KMS-11 (cell line): ENCODE measurements at regions not wholly inside any gene's neighbourhood (a gene's known extent, or its start where the extent isn't known, plus 50 kb on each side); places are given as distances from the start of the nearest gene placed in this dataset.
"Not testable (repeated sequence)": the region's sequence is repeated elsewhere in the genome, so short reads cannot be mapped to it uniquely, and the experiment has no call there.

Experiments used
- H2AFZ ChIP-seq: fragments of 200-600 bp; sonication (generic); 2 replicates; pipeline ENCODE4 v1.6.1; 2016; ENCODE audit warnings: antibody characterized with exemption, mixed run types, low read depth
- H3K27ac ChIP-seq: fragments of 200-600 bp; sonication (generic); 2 replicates; pipeline ENCODE4 v1.6.1; 2016; ENCODE audit warnings: mild to moderate bottlenecking, mixed run types
- H3K27me3 ChIP-seq: fragments of 200-600 bp; sonication (generic); 2 replicates; pipeline ENCODE4 v1.6.1; 2017; ENCODE audit warnings: mild to moderate bottlenecking, low read depth, mixed run types, moderate library complexity; ENCODE audit not compliant: insufficient read depth
- H3K36me3 ChIP-seq: fragments of 200-600 bp; sonication (generic); 2 replicates; pipeline ENCODE4 v1.6.1; 2017; ENCODE audit warnings: mild to moderate bottlenecking, mixed run types; ENCODE audit not compliant: insufficient read depth
- H3K4me1 ChIP-seq: fragments of 200-600 bp; sonication (generic); 2 replicates; pipeline ENCODE4 v1.6.1; 2016; ENCODE audit warnings: mild to moderate bottlenecking, low read depth, mixed run types; ENCODE audit not compliant: poor library complexity, severe bottlenecking
- H3K4me2 ChIP-seq: fragments of 200-600 bp; sonication (generic); 2 replicates; pipeline ENCODE4 v1.7.0; 2016; ENCODE audit warnings: mild to moderate bottlenecking, mixed run types
- H3K4me3 ChIP-seq: fragments of 200-600 bp; sonication (generic); IDR thresholded peaks from 2 replicates; pipeline ENCODE4 v1.6.1; 2017; ENCODE audit warnings: low read depth, low read length, mixed read lengths; ENCODE audit not compliant: insufficient read depth
- H3K79me2 ChIP-seq: fragments of 200-600 bp; sonication (generic); 2 replicates; pipeline ENCODE4 v1.6.1; 2016; ENCODE audit warnings: low read depth, mixed run types; ENCODE audit not compliant: insufficient read depth
- H3K9ac ChIP-seq: fragments of 200-600 bp; sonication (generic); 2 replicates; pipeline ENCODE4 v1.6.1; 2016; ENCODE audit warnings: mild to moderate bottlenecking, mixed run types
- H4K20me1 ChIP-seq: fragments of 200-600 bp; sonication (generic); 2 replicates; pipeline ENCODE4 v1.6.1; 2016; ENCODE audit warnings: mild to moderate bottlenecking, mixed run types; ENCODE audit not compliant: insufficient read depth
- TF ChIP-seq, protein P1 (sequence below): fragments of 200-600 bp; sonication (generic); conservative IDR thresholded peaks from 2 replicates; pipeline ENCODE4 v1.6.1; 2017; ENCODE audit warnings: low read depth, mild to moderate bottlenecking, antibody characterized with exemption, low read length, moderate library complexity, mixed read lengths

DNA sequence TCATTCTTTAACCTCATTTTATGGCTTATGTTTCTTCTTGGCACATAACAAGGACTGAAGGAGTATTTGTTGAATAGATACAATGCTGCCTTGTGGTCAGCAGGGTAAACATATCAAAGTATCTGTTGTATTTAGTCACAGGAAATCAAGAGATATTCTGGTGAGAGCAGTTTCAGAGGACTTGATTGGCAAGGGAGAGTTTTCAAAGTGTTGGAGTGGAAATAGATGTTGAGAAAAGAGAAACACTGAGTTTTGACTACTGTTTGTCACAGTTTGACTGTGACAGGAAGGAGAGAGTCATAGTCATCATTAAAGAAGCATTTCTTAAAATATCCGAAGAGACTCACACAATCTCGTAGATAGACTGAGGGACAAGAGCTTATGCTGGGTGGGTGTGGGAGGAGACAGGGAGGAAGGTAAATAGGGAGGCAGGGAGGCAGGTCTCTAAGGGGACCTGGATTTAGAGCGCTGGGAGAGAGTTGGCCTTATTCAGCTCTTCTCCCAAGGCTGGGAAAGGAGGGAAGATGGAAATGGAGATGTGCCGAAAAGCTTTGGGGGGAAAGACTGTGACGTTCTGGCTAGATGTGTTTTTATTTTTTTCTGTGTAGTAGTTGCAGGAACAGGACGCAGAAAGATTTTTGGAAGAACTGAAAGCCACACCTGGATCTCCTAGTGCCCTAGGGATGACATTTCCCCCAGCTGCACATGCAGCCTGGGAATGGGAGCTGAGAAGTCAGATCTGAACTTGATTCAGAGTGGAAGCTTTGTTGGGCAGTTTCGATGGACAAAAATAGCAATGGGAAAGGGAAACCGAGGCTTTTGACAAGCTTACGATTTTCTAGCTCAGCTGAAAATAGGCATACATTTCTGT is 65.0 kb upstream of the IFNGR1 start:
- TF ChIP-seq, protein P1, sequence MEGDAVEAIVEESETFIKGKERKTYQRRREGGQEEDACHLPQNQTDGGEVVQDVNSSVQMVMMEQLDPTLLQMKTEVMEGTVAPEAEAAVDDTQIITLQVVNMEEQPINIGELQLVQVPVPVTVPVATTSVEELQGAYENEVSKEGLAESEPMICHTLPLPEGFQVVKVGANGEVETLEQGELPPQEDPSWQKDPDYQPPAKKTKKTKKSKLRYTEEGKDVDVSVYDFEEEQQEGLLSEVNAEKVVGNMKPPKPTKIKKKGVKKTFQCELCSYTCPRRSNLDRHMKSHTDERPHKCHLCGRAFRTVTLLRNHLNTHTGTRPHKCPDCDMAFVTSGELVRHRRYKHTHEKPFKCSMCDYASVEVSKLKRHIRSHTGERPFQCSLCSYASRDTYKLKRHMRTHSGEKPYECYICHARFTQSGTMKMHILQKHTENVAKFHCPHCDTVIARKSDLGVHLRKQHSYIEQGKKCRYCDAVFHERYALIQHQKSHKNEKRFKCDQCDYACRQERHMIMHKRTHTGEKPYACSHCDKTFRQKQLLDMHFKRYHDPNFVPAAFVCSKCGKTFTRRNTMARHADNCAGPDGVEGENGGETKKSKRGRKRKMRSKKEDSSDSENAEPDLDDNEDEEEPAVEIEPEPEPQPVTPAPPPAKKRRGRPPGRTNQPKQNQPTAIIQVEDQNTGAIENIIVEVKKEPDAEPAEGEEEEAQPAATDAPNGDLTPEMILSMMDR = no peak
- Histone ChIP-seq H3K4me1 (no peaks in the 10 kb centered on the region), H3K4me2 (no peak overlapping the region), H3K9ac (no peak overlapping the region), H4K20me1 (no peaks in the 10 kb centered on the region), H3K27ac (no peak overlapping the region), H3K36me3 (no peaks in the 10 kb centered on the region), H3K27me3 (no peaks in the 10 kb centered on the region), H3K79me2 (no peaks in the 10 kb centered on the region), H2AFZ (no peak overlapping the region), H3K4me3 (no peak overlapping the region)

DNA sequence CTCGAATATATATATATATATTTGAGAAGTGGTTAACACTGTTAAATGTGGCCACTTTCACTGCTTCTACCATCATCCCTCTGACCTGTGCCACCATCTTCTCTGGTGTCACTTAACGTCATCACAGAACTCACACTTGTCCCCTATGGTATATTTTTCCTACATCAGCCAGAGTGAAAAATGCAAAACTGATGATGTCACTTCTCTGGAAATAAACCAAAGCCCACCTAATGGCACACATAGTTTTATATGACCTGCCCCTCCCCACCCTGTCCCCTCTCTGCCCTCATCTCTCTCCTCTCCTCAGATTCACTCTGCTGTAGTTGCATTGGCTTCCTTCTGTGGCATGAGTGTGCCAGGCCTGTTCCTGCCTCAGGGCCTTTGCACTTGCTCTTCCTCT is 63.9 kb upstream of the IFNGR1 start:
- no peak overlapping the region for H2AFZ ChIP-seq

DNA sequence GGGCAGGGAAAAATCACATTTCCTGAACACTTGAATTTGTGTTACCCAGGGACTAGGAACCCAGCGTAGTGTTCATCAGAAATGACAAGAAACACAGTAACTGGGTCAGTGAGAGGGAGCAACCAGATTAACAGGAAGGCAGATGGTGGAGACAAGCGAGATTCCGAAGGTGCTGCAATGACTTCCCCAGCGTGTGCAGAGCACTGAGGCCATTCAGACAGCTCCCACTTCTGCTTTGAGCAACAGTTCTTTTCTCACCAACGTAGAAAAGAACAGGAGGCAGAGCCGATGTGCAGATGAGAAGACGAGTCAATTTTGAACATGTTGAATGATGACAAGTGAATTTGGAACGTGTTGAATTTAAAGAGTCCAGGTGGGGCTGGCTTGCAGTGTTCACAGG is 63.1 kb upstream of the IFNGR1 start:
- no peak overlapping the region for H2AFZ ChIP-seq
- H3K9ac ChIP-seq = no peak overlapping the region
- H3K36me3 ChIP-seq = no peaks in the 10 kb centered on the region
- H3K4me1 ChIP-seq = no peaks in the 10 kb centered on the region
- TF ChIP-seq, protein P1 = no peak
- H4K20me1 ChIP-seq = no peaks in the 10 kb centered on the region
- no peak overlapping the region for H3K27ac ChIP-seq
- H3K27me3 ChIP-seq = no peaks in the 10 kb centered on the region
- no peak overlapping the region for H3K4me3 ChIP-seq
- H3K79me2 ChIP-seq = no peaks in the 10 kb centered on the region
- no peak overlapping the region for H3K4me2 ChIP-seq

More for the DNA sequence above, 63.9 kb upstream of the IFNGR1 start:
- no peaks in the 10 kb centered on the region for H3K36me3 ChIP-seq
- no peaks in the 10 kb centered on the region for H3K4me1 ChIP-seq
- no peak overlapping the region for H3K4me3 ChIP-seq
- no peak overlapping the region for H3K4me2 ChIP-seq
- no peak overlapping the region for H3K9ac ChIP-seq
- no peaks in the 10 kb centered on the region for H3K27me3 ChIP-seq
- H4K20me1 ChIP-seq = no peaks in the 10 kb centered on the region
- no peaks in the 10 kb centered on the region for H3K79me2 ChIP-seq
- TF ChIP-seq, protein P1 = no peak
- H3K27ac ChIP-seq = no peak overlapping the region

DNA sequence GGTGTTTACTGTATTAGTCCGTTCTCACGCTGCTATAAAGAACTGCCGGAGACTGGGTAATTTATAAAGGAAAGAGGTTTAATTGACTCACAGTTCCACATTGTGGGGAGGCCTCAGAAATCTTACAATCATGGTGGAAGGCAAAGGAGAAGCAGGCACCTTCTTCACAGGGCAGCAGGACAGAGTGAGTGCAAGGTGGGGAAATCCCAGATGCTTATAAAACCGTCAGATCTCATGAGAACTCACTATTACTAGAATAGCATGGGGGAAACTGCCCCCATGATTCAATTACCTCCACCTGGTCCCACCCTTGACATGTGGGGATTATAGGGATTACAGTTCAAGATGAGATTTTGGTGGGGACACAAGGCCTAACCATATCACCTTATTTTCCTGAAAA is 60.1 kb upstream of the IFNGR1 start:
- not testable (repeated sequence) for H3K27ac ChIP-seq, H3K9ac ChIP-seq, H3K79me2 ChIP-seq, H2AFZ ChIP-seq, H3K4me2 ChIP-seq, H3K4me1 ChIP-seq, H4K20me1 ChIP-seq, H3K4me3 ChIP-seq, H3K27me3 ChIP-seq, H3K36me3 ChIP-seq

DNA sequence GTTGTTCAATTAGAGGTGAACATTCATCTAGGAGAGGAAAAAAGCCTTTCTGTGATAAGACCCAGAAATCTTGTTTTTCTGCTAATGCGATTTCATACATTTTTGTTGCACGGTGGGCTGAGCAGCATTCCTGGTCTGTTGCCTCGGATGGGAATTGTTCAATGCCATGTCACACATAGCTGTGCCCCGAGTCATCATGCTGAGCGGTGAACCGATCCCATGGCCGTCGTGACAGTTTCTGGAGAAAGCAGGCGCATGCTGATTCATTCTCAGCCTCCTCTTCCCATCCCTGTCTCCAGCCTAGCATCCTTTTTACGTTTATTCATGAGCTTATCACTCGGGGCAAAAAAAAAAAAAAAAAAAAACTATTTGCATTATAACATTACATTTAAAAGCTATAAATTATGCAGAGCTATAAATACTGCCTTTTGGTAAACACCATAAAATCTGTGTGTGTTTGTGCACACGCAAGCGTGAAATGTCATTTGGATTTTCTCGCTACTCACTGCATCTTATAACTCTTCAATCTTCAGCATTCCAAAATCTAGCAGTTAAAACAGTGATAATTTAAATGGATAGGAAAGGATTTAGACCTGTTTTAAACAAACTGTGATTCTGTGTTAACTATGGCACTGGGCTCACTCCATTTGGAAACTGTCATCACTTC is 58.9 kb upstream of the IFNGR1 start:
- Histone ChIP-seq H3K27ac (no peak overlapping the region), H3K36me3 (no peaks in the 10 kb centered on the region), H3K79me2 (no peaks in the 10 kb centered on the region), H3K27me3 (no peaks in the 10 kb centered on the region), H3K4me1 (no peaks in the 10 kb centered on the region), H3K4me2 (no peak overlapping the region), H2AFZ (no peak overlapping the region), H4K20me1 (no peaks in the 10 kb centered on the region), H3K9ac (no peak overlapping the region), H3K4me3 (no peak overlapping the region)
- TF ChIP-seq, protein P1 = no peak
